OCI-LY7 (cell line): ENCODE measurements at regions not wholly inside any gene's neighbourhood (a gene's known extent, or its start where the extent isn't known, plus 50 kb on each side); places are given as distances from the start of the nearest gene placed in this dataset.

Source experiments
- CTCF ChIP-seq: fragments of 200-600 bp; sonication (generic); conservative IDR thresholded peaks from 2 replicates; pipeline ENCODE4 v1.5.1; 2014; ENCODE audit warnings: mild to moderate bottlenecking, antibody characterized with exemption, low read length, moderate library complexity, mixed read lengths
- EZH2phosphoT487 ChIP-seq: fragments of 200-600 bp; sonication (generic); IDR thresholded peaks from 2 replicates; pipeline ENCODE4 v1.6.1; 2018; ENCODE audit warnings: low read depth, borderline replicate concordance, mild to moderate bottlenecking, mixed run types, antibody characterized with exemption, low read length, moderate library complexity, mixed read lengths

GRCh38 chr5:5882706-5883105, 460.2 kb downstream of the ICE1 start:
- TF ChIP-seq CTCF: no peak
- no peak for TF ChIP-seq EZH2phosphoT487
